OCI-LY1 (cell line): ENCODE measurements at regions not wholly inside any gene's neighbourhood (a gene's known extent, or its start where the extent isn't known, plus 50 kb on each side); places are given as distances from the start of the nearest gene placed in this dataset.

ENCODE experiments used
- CTCF ChIP-seq: fragments of 200-600 bp; sonication (generic), shearing (Covaris generic); IDR thresholded peaks from 2 replicates; pipeline ENCODE4 v1.5.1; 2017; ENCODE audit warnings: mild to moderate bottlenecking, antibody characterized with exemption, low read length, moderate library complexity, mixed read lengths
- EZH2 ChIP-seq: fragments of 200-600 bp; sonication (generic), shearing (Covaris generic); IDR thresholded peaks from 2 replicates; pipeline ENCODE4 v1.8.0; 2017; ENCODE audit warnings: borderline replicate concordance, mixed run types, mild to moderate bottlenecking, antibody characterized with exemption, low read length, moderate library complexity, mixed read lengths

GRCh38 chr18:10269261-10269660, 185.2 kb upstream of the APCDD1 start:
- TF ChIP-seq CTCF (no peak), EZH2 (no peak)
